ENCODE measurements at regions not wholly inside any gene's neighbourhood (a gene's known extent, or its start where the extent isn't known, plus 50 kb on each side); places are given as distances from the start of the nearest gene placed in this dataset.

GRCh38 chr18:42201137-42201536 lies 246.1 kb downstream of the PIK3C3 start:
- H3K4me3 ChIP-seq (ENCODE audit: low read depth, low read length): no peak overlapping the region
- TF ChIP-seq CTCF (IDR thresholded peaks at IDR 0.05; ENCODE audit: control insufficient read depth, extremely low read depth, insufficient read depth): no peak
- no peak for DNase-seq (ENCODE audit: low read depth)

- DNase-seq (ENCODE audit: low read depth): no peak
- TF ChIP-seq CTCF (IDR thresholded peaks at IDR 0.05; ENCODE audit: control insufficient read depth, extremely low read depth, insufficient read depth): no peak
Observed at GRCh38 chr18:42211201-42211600, 256.2 kb downstream of the PIK3C3 start.

GRCh38 chr18:42222557-42222956 lies 267.5 kb downstream of the PIK3C3 start:
- no peak for DNase-seq (ENCODE audit: low read depth)
- H3K4me3 ChIP-seq (ENCODE audit: low read depth, low read length): no peak overlapping the region
- no peak for TF ChIP-seq CTCF (IDR thresholded peaks at IDR 0.05; ENCODE audit: control insufficient read depth, extremely low read depth, insufficient read depth)

More at GRCh38 chr18:42211201-42211600, 256.2 kb downstream of the PIK3C3 start:
- H3K4me3 ChIP-seq (ENCODE audit: low read depth, low read length): no peak overlapping the region

GRCh38 chr18:42228581-42228980 lies 273.5 kb downstream of the PIK3C3 start:
- no peak for TF ChIP-seq CTCF (IDR thresholded peaks at IDR 0.05; ENCODE audit: control insufficient read depth, extremely low read depth, insufficient read depth)
- DNase-seq (ENCODE audit: low read depth): no peak
- no peak overlapping the region for H3K4me3 ChIP-seq (ENCODE audit: low read depth, low read length)

- no peak overlapping the region for H3K4me3 ChIP-seq (ENCODE audit: low read depth, low read length)
- no peak for TF ChIP-seq CTCF (IDR thresholded peaks at IDR 0.05; ENCODE audit: control insufficient read depth, extremely low read depth, insufficient read depth)
- DNase-seq (ENCODE audit: low read depth): no peak
Observed at GRCh38 chr18:42229211-42230210, 274.5 kb downstream of the PIK3C3 start.

GRCh38 chr18:42230636-42231035 lies 275.6 kb downstream of the PIK3C3 start:
- no peak for TF ChIP-seq CTCF (IDR thresholded peaks at IDR 0.05; ENCODE audit: control insufficient read depth, extremely low read depth, insufficient read depth)
- no peak for DNase-seq (ENCODE audit: low read depth)
- no peak overlapping the region for H3K4me3 ChIP-seq (ENCODE audit: low read depth, low read length)

Measured in LNCaP clone FGC (cell line).